GM12873 (cell line): ENCODE measurements at regions not wholly inside any gene's neighbourhood (a gene's known extent, or its start where the extent isn't known, plus 50 kb on each side); places are given as distances from the start of the nearest gene placed in this dataset.

Experiments
- CTCF ChIP-seq: IDR thresholded peaks from 2 replicates; pipeline ENCODE4 v1.5.1; 2012; ENCODE audit warnings: low read depth, mild to moderate bottlenecking, moderate library complexity, low read length, control low read depth; ENCODE audit not compliant: insufficient read depth; ENCODE audit errors: missing control alignments

GRCh38 chr5:5813441-5813840 is 391.0 kb downstream of the ICE1 start:
- no peak for TF ChIP-seq CTCF

DNA sequence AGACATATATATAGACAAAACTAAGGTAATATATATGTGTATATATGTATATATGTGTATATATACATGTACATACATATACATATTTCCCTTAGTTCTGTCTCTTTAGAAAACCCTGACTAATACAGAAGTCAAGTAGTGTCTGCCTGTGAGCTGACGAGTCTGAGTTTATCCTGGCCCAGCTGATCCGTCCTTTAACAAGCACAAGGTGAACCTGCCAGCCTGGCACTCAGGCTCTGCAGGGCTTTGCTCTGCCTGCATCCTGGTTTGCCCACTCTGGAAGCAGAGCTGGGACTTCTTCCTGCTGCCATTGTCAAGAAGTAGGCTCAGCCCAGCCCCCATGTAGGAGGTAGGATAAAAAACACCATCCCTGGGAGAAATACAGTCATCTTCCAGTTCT is 388.0 kb downstream of the ICE1 start:
- no peak for TF ChIP-seq CTCF

DNA sequence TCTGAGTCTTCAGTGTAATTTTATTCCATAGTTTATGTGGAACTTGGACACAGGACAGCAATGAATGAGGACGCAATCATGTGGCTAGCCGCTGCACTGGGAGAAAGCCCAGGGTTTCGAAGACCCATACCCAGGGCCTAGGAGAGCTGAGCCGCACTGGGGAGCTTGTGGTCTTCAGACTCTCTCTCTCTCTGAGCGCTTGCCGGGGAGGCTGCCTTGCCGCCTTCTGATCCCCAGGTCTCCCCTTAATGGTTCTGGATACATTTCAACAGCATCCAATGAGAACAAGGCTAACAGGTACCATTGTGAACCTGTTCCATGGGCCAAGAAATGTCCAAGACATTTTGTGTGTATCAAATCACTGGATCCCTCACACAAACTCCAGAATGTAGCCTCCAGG is 383.4 kb downstream of the ICE1 start:
- TF ChIP-seq CTCF = no peak

DNA sequence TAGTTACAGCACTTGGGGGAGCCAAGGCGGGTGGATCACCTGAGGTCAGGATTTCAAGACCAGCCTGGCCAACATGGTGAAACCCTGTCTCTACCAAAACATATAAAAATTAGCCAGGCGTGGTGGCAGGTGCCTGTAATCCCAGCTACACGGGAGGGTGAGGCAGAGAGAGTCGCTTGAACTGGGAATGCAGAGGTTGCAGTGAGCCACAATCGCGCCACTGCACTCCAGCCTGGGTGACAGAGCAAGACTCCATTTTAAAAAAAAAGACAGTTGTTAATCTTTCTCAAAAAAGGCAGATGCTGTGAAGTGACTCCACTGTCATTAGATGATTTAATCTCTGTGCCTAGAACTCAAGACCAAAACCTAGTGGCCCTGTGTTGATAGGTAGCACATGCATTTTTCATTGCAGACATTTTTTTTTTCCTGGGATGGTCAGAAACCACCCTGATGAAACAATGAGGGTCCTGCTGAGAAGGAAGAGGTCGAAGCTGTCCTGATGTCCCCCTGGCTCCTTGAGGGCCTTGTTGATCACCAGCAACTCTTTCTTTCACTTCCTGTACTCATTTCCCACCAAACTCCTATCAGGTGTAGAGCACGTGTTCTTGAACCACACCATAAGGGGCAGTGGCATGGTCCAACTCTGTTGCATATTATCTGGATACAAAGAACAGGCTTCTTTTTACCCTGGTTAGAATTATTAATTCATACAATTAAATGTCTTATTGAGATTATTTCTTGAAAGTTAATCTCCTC is 382.2 kb downstream of the ICE1 start:
- TF ChIP-seq CTCF = no peak

GRCh38 chr5:5800801-5801761 is 378.6 kb downstream of the ICE1 start:
- TF ChIP-seq CTCF = no peak

GRCh38 chr5:5799826-5800225 is 377.3 kb downstream of the ICE1 start:
- TF ChIP-seq CTCF = no peak

GRCh38 chr5:5799229-5799628 is 376.8 kb downstream of the ICE1 start:
- TF ChIP-seq CTCF = no peak
